H1 (cell line): ENCODE measurements at regions not wholly inside any gene's neighbourhood (a gene's known extent, or its start where the extent isn't known, plus 50 kb on each side); places are given as distances from the start of the nearest gene placed in this dataset.

Source experiments
- CTCF ChIA-PET: fragments of 300-600 bp; sonication (Branson Sonifier 250); formaldehyde crosslinking; loops from one replicate; lab custom pipeline; 2021; ENCODE audit not compliant: partially characterized antibody; lab: Charles Lee
- POLR2A ChIA-PET: fragments of 300-600 bp; sonication (Branson Sonifier 250); formaldehyde crosslinking; loops from one replicate; lab custom pipeline; 2021; ENCODE audit warnings: inconsistent platforms; ENCODE audit not compliant: partially characterized antibody; lab: Charles Lee
- DNase-seq, 2 experiments: peaks; one replicate each; pipeline versions ENCODE4 v3.0.0 to v3.0.0-alpha.2; 2010 to 2022; ENCODE audit warnings: low spot score in 2 of 2, low read depth in 1 of 2, mixed read lengths in 1 of 2
- FAIRE-seq: peaks from 2 replicates; lab custom pipeline; 2011; peaks lifted over from hg19 to GRCh38; lab: Jason Lieb, UNC
- H2AFZ ChIP-seq: 2 replicates; pipeline ENCODE4 v1.8.1; 2012; ENCODE audit warnings: low read length, inconsistent platforms
- H2AK5ac ChIP-seq: 2 replicates; pipeline ENCODE4 v1.6.1; 2013; ENCODE audit warnings: low read depth, low read length
- H2BK120ac ChIP-seq: replicated peaks from 2 replicates; pipeline ENCODE3; 2013; ENCODE audit warnings: low read depth, low read length, inconsistent platforms
- H2BK12ac ChIP-seq: 2 replicates; pipeline ENCODE4 v1.6.1; 2013; ENCODE audit warnings: low read depth, low read length
- H2BK15ac ChIP-seq: 2 replicates; pipeline ENCODE4 v1.6.1; 2013; ENCODE audit warnings: low read length
- H2BK20ac ChIP-seq: 2 replicates; pipeline ENCODE4 v1.6.1; 2013; ENCODE audit warnings: low read length
- H2BK5ac ChIP-seq: 2 replicates; pipeline ENCODE4 v1.6.1; 2013; ENCODE audit warnings: low read depth, low read length
- H3K14ac ChIP-seq: 2 replicates; pipeline ENCODE4 v1.6.1; 2013; ENCODE audit warnings: inconsistent platforms; ENCODE audit not compliant: insufficient read length
- H3K18ac ChIP-seq: 2 replicates; pipeline ENCODE4 v1.6.1; 2013; ENCODE audit warnings: low read length; ENCODE audit errors: extremely low read depth
- H3K23ac ChIP-seq: 2 replicates; pipeline ENCODE4 v1.6.1; 2013; ENCODE audit warnings: inconsistent platforms; ENCODE audit not compliant: insufficient read length
- H3K23me2 ChIP-seq: 2 replicates; pipeline ENCODE4 v1.6.1; 2013; ENCODE audit warnings: low read depth, low read length
- H3K27ac ChIP-seq: 2 replicates; pipeline ENCODE4 v1.6.1; 2011; ENCODE audit warnings: low read depth, low read length, inconsistent platforms
- H3K27me3 ChIP-seq, 4 experiments: replicated peaks in 1 of 4; 1 replicate in 1 of 4; 2 replicates in 3 of 4; pipeline versions ENCODE4 v1.6.1 to v1.8.1; 2011 to 2013; ENCODE audit warnings: low read length in 3 of 4, mild to moderate bottlenecking in 3 of 4, inconsistent platforms in 2 of 4, mixed read lengths in 2 of 4, moderate library complexity in 1 of 4; ENCODE audit not compliant: control insufficient read depth in 3 of 4, insufficient read depth in 3 of 4; ENCODE audit errors: extremely low read depth in 1 of 4
- H3K36me3 ChIP-seq, 4 experiments: 2 replicates each; pipeline versions ENCODE4 v1.6.1 to v1.8.1; 2011 to 2013; ENCODE audit warnings: mild to moderate bottlenecking in 4 of 4, low read length in 3 of 4, moderate library complexity in 2 of 4, control low read depth in 1 of 4, inconsistent platforms in 1 of 4; ENCODE audit not compliant: insufficient read depth in 4 of 4, control insufficient read depth in 2 of 4
- H3K4ac ChIP-seq: replicated peaks from 2 replicates; pipeline ENCODE3; 2013; ENCODE audit warnings: low read length, low read depth, mixed read lengths, inconsistent platforms; ENCODE audit not compliant: insufficient read length
- H3K4me1 ChIP-seq, 4 experiments: replicated peaks in 1 of 4; 1 replicate in 1 of 4; 2 replicates in 3 of 4; pipeline versions ENCODE4 v1.6.1 to v1.8.1; 2011 to 2013; ENCODE audit warnings: low read length in 3 of 4, inconsistent platforms in 2 of 4, mixed read lengths in 1 of 4; ENCODE audit not compliant: insufficient read depth in 4 of 4, control insufficient read depth in 3 of 4
- H3K4me2 ChIP-seq, 2 experiments: 2 replicates each; pipeline versions ENCODE4 v1.6.1 to v1.8.1; 2011 to 2013; ENCODE audit warnings: low read depth in 2 of 2, low read length in 2 of 2, control low read depth in 1 of 2, inconsistent platforms in 1 of 2, mild to moderate bottlenecking in 1 of 2; ENCODE audit not compliant: insufficient read depth in 1 of 2
- H3K4me3 ChIP-seq, 4 experiments: fragments of 200-600, 300-600 bp in 1 of 4; sonication (generic), shearing (Covaris generic), sonication (Bioruptor Twin) in 1 of 4; 2 replicates each; pipeline versions ENCODE4 v1.5.1 to v1.8.1; 2011 to 2016; ENCODE audit warnings: low read length in 4 of 4, low read depth in 3 of 4, control low read depth in 2 of 4, inconsistent platforms in 2 of 4, mild to moderate bottlenecking in 2 of 4, mixed read lengths in 1 of 4, moderate library complexity in 1 of 4; ENCODE audit not compliant: insufficient read depth in 2 of 4; ENCODE audit errors: extremely low read depth in 1 of 4
- H3K56ac ChIP-seq: replicated peaks from 2 replicates; pipeline ENCODE3; 2013; ENCODE audit warnings: low read depth, mild to moderate bottlenecking, mixed read lengths, low read length, inconsistent platforms; ENCODE audit not compliant: insufficient read length
- H3K79me1 ChIP-seq: 2 replicates; pipeline ENCODE4 v1.6.1; 2013; ENCODE audit warnings: low read depth, low read length, control low read depth
- H3K79me2 ChIP-seq, 2 experiments: 2 replicates each; pipeline versions ENCODE4 v1.6.1 to v1.8.1; 2012 to 2013; ENCODE audit warnings: low read length in 2 of 2, mild to moderate bottlenecking in 2 of 2, inconsistent platforms in 1 of 2; ENCODE audit not compliant: insufficient read depth in 2 of 2, control insufficient read depth in 1 of 2
- H3K9ac ChIP-seq, 4 experiments: replicated peaks in 1 of 4; 1 replicate in 1 of 4; 2 replicates in 3 of 4; pipeline versions ENCODE4 v1.6.1 to v1.8.1; 2011 to 2013; ENCODE audit warnings: low read depth in 3 of 4, low read length in 3 of 4, control low read depth in 2 of 4, mild to moderate bottlenecking in 2 of 4, moderate library complexity in 2 of 4, inconsistent platforms in 1 of 4; ENCODE audit errors: extremely low read depth in 1 of 4
- H3K9me3 ChIP-seq, 2 experiments: 2 replicates each; pipeline versions ENCODE4 v1.6.1 to v1.8.1; 2012 to 2013; ENCODE audit warnings: mild to moderate bottlenecking in 2 of 2, moderate library complexity in 2 of 2, control low read depth in 1 of 2, inconsistent platforms in 1 of 2, low read depth in 1 of 2, low read length in 1 of 2, mixed read lengths in 1 of 2; ENCODE audit not compliant: insufficient read depth in 2 of 2
- H4K20me1 ChIP-seq, 2 experiments: replicated peaks in 1 of 2; 2 replicates each; pipeline versions ENCODE3 to v1.8.1; 2011 to 2013; ENCODE audit warnings: inconsistent platforms in 2 of 2, low read length in 2 of 2, mild to moderate bottlenecking in 1 of 2; ENCODE audit not compliant: insufficient read depth in 2 of 2, control insufficient read depth in 1 of 2
- H4K5ac ChIP-seq: 2 replicates; pipeline ENCODE4 v1.6.1; 2013; ENCODE audit warnings: low read length, low read depth, mixed read lengths, inconsistent platforms; ENCODE audit not compliant: insufficient read length
- H4K8ac ChIP-seq: 2 replicates; pipeline ENCODE4 v1.8.0; 2013; ENCODE audit warnings: mild to moderate bottlenecking, moderate library complexity, low read length, inconsistent platforms; ENCODE audit not compliant: insufficient read depth; ENCODE audit errors: extremely low read depth
- H4K91ac ChIP-seq: replicated peaks from 2 replicates; pipeline ENCODE3; 2013; ENCODE audit warnings: low read length, mixed read lengths, inconsistent platforms; ENCODE audit not compliant: insufficient read length
- RAD21 ChIP-seq, 2 experiments: IDR thresholded peaks in 1 of 2; conservative IDR thresholded peaks in 1 of 2; 2 replicates each; pipeline ENCODE4 v1.6.1; 2011; ENCODE audit warnings: low read depth in 2 of 2, low read length in 2 of 2, improper control_type of control experiment in 1 of 2, inconsistent platforms in 1 of 2, mild to moderate bottlenecking in 1 of 2, moderate library complexity in 1 of 2
- WGBS, 2 experiments: shearing (Covaris generic) in 1 of 2; methylation state at CpG; one replicate each; pipeline versions ENCODE4 v1.1.6 to v1.1.7; 2013 to 2015; ENCODE audit warnings: low lambda C conversion rate in 2 of 2, mixed read lengths in 2 of 2, inconsistent platforms in 1 of 2, low coverage in 1 of 2, missing lambda C conversion rate in 1 of 2; ENCODE audit not compliant: insufficient replicate concordance in 2 of 2, insufficient coverage in 1 of 2, insufficient read length in 1 of 2; ENCODE audit errors: extremely low coverage in 1 of 2, missing lambda C conversion rate in 1 of 2; 5-methylcytosine and 5-hydroxymethylcytosine counted together

GRCh38 chr6:139546106-139546472 lies 171.6 kb upstream of the CITED2 start:
- Histone ChIP-seq H3K27ac (no peak overlapping the region), H4K5ac (no peak overlapping the region), H3K4me2 (no peak overlapping the region), H3K23ac (no peak overlapping the region), H2AK5ac (no peak overlapping the region), H2BK120ac (no peak overlapping the region), H2BK20ac (no peak overlapping the region), H4K20me1 (no peaks in the 10 kb centered on the region), H4K8ac (no peak overlapping the region), H3K14ac (no peak overlapping the region), H4K91ac (no peak overlapping the region), H3K9ac (no peak overlapping the region), H3K36me3 (no peaks in the 10 kb centered on the region), H3K27me3 (no peaks in the 10 kb centered on the region), H3K79me1 (no peaks in the 10 kb centered on the region), H2BK15ac (no peak overlapping the region), H2BK12ac (no peak overlapping the region), H3K9me3 (no peaks in the 10 kb centered on the region), H2BK5ac (no peak overlapping the region), H2AFZ (no peak overlapping the region), H3K23me2 (no peaks in the 10 kb centered on the region), H3K56ac (no peak overlapping the region), H3K4me3 (no peak overlapping the region), H3K18ac (no peak overlapping the region), H3K4me1 (peaks cover 0 to 4% (median 0%) of the 10 kb centered on the region in 4 experiments; a peak in 2 of 7 replicates), H3K4ac (no peak overlapping the region), H3K79me2 (no peaks in the 10 kb centered on the region)
- TF ChIP-seq RAD21 (IDR thresholded peaks at IDR 0.05 in 1 of 2, conservative IDR thresholded peaks at IDR 0.05 in 1 of 2; ENCODE audit: low read depth in 2 of 2, low read length in 2 of 2) = no peak
- whole genome bisulfite sequencing, 2 experiments = 93% methylated on average over 2 of the region's 2 CpGs; no CpG with 5 or more reads in 1 of the 2 experiments
- DNase-seq = no peak
- FAIRE-seq = no peak
- ChIA-PET CTCF (no interaction called here), POLR2A (no interaction called here)
